HG02588 (cell line): ENCODE measurements at regions not wholly inside any gene's neighbourhood (a gene's known extent, or its start where the extent isn't known, plus 50 kb on each side); places are given as distances from the start of the nearest gene placed in this dataset.

Experiments used
- ATAC-seq: cut with Tn5 transposase; IDR thresholded peaks from one replicate; pipeline ENCODE4 v1.9.1; 2021; ENCODE audit warnings: mild to moderate bottlenecking, moderate library complexity; ENCODE audit not compliant: unreplicated experiment

GRCh38 chr11:116233561-116233960 is 539.2 kb downstream of the BUD13 start:
- ATAC-seq, result no peak

- no peak for ATAC-seq
Observed at GRCh38 chr11:116232364-116232828, 540.4 kb downstream of the BUD13 start.

GRCh38 chr11:116231543-116231942 is 541.2 kb downstream of the BUD13 start:
- no peak for ATAC-seq

GRCh38 chr11:116230438-116230837 is 542.3 kb downstream of the BUD13 start:
- no peak for ATAC-seq

- ATAC-seq, result no peak
Observed at GRCh38 chr11:116229236-116229970, 543.4 kb downstream of the BUD13 start.

- ATAC-seq, result no peak
Observed at GRCh38 chr11:116226731-116227130, 546.1 kb downstream of the BUD13 start.

GRCh38 chr11:116225784-116226585 is 546.8 kb downstream of the BUD13 start:
- no peak for ATAC-seq

GRCh38 chr11:116225236-116225635 is 547.6 kb downstream of the BUD13 start:
- no peak for ATAC-seq

GRCh38 chr11:116224889-116225200 is 547.9 kb downstream of the BUD13 start:
- no peak for ATAC-seq

GRCh38 chr11:116224154-116224888 is 548.5 kb downstream of the BUD13 start:
- no peak for ATAC-seq

GRCh38 chr11:116221351-116221750 is 551.4 kb downstream of the BUD13 start:
- no peak for ATAC-seq

- ATAC-seq, result no peak
Observed at GRCh38 chr11:116219171-116219635, 553.6 kb downstream of the BUD13 start.

- no peak for ATAC-seq
Observed at GRCh38 chr11:116217441-116217840, 555.3 kb downstream of the BUD13 start.

- ATAC-seq, result no peak
Observed at GRCh38 chr11:116217006-116217405, 555.8 kb downstream of the BUD13 start.

- no peak for ATAC-seq
Observed at GRCh38 chr11:116215471-116216113, 557.2 kb downstream of the BUD13 start.

- no peak for ATAC-seq
Observed at GRCh38 chr11:116211147-116211546, 561.6 kb downstream of the BUD13 start.

- no peak for ATAC-seq
Observed at GRCh38 chr11:116210663-116211062, 562.1 kb downstream of the BUD13 start.

GRCh38 chr11:116209255-116209654 is 563.5 kb downstream of the BUD13 start:
- ATAC-seq, result no peak

- no peak for ATAC-seq
Observed at GRCh38 chr11:116207421-116208141, 565.2 kb downstream of the BUD13 start.

GRCh38 chr11:116207019-116207418 is 565.8 kb downstream of the BUD13 start:
- ATAC-seq, result no peak
